ENCODE measurements at regions not wholly inside any gene's neighbourhood (a gene's known extent, or its start where the extent isn't known, plus 50 kb on each side); places are given as distances from the start of the nearest gene placed in this dataset.

DNA sequence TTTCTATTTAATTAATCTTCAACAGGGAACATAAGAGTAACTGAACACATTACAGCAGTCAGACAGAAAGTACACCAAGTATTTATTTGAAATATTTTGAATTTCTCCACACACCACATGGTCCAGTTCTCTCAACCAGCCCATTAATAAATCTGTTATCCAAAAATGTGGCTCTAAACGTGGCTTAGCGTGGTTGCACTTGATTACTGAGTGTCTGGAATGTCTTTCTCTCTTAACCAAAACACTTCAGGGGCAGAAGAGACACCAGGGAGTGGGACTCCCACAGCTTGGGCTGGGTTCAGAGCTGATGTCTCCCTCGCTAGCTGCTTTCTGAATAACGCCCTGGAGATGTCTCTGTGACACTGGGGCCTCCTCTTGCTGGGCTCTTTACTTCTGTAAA is 52.6 kb upstream of the FANCC start:
- Histone ChIP-seq H3K27ac (ENCODE audit: low read depth in 1 of 2, low read length in 2 of 2) (no peak overlapping the region), H3K4me3 (ENCODE audit: low read depth in 1 of 3, low read length in 3 of 3) (no peak overlapping the region), H3K9ac (ENCODE audit: low read depth in 1 of 2, low read length in 2 of 2) (no peak overlapping the region), H3K4me1 (ENCODE audit: control insufficient read depth in 4 of 4, insufficient read depth in 4 of 4, low read length in 3 of 4) (no peaks in the 10 kb centered on the region), H3K27me3 (ENCODE audit: control insufficient read depth in 4 of 4, insufficient read depth in 4 of 4, low read length in 3 of 4) (peaks cover 0 to 4% (median 0%) of the 10 kb centered on the region in 4 donors), H3K36me3 (ENCODE audit: control insufficient read depth in 4 of 4, insufficient read depth in 3 of 4, low read depth in 1 of 4, low read length in 3 of 4) (no peaks in the 10 kb centered on the region), H3K9me3 (ENCODE audit: control insufficient read depth in 4 of 4, low read length in 3 of 4) (no peaks in the 10 kb centered on the region)
- TF ChIP-seq SP1 (IDR thresholded peaks at IDR 0.05) (no peak), HNF4A (conservative IDR thresholded peaks at IDR 0.05) (no peak), FOXA2 (IDR thresholded peaks at IDR 0.05) (no peak), NR2F2 (IDR thresholded peaks at IDR 0.05) (no peak), RAD21 (IDR thresholded peaks at IDR 0.05) (no peak), HNF4G (IDR thresholded peaks at IDR 0.05) (no peak), YY1 (IDR thresholded peaks at IDR 0.05) (no peak), RXRA (IDR thresholded peaks at IDR 0.05) (no peak)
- TF ChIP-seq, protein P1, sequence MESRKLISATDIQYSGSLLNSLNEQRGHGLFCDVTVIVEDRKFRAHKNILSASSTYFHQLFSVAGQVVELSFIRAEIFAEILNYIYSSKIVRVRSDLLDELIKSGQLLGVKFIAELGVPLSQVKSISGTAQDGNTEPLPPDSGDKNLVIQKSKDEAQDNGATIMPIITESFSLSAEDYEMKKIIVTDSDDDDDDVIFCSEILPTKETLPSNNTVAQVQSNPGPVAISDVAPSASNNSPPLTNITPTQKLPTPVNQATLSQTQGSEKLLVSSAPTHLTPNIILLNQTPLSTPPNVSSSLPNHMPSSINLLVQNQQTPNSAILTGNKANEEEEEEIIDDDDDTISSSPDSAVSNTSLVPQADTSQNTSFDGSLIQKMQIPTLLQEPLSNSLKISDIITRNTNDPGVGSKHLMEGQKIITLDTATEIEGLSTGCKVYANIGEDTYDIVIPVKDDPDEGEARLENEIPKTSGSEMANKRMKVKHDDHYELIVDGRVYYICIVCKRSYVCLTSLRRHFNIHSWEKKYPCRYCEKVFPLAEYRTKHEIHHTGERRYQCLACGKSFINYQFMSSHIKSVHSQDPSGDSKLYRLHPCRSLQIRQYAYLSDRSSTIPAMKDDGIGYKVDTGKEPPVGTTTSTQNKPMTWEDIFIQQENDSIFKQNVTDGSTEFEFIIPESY (IDR thresholded peaks at IDR 0.05): no peak
- 82% methylated on average over 4 of the region's 4 CpGs for WGBS
- no peak for DNase-seq (ENCODE audit: low spot score)

DNA sequence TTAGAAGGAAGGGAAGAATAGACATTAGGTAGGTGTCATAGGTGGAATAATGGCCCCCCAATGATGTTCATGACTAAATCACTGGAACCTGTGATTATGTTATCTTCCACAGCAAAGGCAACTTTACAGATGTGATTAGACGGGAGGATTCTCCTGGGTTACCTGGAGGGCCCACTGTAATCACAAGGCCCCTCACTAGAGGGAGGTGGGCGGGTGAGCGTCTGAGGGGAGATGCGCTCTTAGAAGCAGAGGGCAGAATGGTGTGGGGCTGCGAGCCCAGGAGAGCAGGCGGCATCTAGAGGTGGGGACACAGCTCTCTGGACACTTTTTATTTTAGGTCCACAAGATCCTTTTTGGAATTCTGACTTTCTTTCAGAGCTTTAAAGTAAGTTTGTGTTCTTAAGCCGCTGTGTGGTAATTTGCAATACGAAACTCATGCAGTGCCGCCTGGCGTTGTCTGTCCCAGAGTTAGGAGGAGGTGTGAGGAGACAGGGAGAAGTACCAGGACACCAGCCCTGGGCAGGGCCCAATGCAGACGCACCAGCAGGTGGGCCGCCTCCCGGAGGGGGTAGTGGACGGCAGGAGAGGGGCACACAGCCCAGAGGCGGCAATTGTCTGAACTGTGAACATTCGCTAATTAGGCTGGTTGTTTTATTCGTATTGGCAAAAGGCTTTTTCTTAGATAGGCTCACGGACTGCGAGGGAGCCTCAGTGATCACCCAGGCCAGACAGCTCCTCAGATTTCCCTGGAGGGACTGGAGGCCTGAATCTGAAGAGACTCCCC is 51.1 kb upstream of the FANCC start:
- no peak overlapping the region for H3K4me3 ChIP-seq (ENCODE audit: low read depth in 1 of 3, low read length in 3 of 3)
- TF ChIP-seq, protein P2, sequence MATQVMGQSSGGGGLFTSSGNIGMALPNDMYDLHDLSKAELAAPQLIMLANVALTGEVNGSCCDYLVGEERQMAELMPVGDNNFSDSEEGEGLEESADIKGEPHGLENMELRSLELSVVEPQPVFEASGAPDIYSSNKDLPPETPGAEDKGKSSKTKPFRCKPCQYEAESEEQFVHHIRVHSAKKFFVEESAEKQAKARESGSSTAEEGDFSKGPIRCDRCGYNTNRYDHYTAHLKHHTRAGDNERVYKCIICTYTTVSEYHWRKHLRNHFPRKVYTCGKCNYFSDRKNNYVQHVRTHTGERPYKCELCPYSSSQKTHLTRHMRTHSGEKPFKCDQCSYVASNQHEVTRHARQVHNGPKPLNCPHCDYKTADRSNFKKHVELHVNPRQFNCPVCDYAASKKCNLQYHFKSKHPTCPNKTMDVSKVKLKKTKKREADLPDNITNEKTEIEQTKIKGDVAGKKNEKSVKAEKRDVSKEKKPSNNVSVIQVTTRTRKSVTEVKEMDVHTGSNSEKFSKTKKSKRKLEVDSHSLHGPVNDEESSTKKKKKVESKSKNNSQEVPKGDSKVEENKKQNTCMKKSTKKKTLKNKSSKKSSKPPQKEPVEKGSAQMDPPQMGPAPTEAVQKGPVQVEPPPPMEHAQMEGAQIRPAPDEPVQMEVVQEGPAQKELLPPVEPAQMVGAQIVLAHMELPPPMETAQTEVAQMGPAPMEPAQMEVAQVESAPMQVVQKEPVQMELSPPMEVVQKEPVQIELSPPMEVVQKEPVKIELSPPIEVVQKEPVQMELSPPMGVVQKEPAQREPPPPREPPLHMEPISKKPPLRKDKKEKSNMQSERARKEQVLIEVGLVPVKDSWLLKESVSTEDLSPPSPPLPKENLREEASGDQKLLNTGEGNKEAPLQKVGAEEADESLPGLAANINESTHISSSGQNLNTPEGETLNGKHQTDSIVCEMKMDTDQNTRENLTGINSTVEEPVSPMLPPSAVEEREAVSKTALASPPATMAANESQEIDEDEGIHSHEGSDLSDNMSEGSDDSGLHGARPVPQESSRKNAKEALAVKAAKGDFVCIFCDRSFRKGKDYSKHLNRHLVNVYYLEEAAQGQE (IDR thresholded peaks at IDR 0.05): no peak
- TF ChIP-seq RXRA (IDR thresholded peaks at IDR 0.05) (no peak), MAX (IDR thresholded peaks at IDR 0.05) (no peak), HNF4G (IDR thresholded peaks at IDR 0.05) (no peak), RAD21 (IDR thresholded peaks at IDR 0.05) (no peak), JUND (IDR thresholded peaks at IDR 0.05) (no peak), FOXA1 (IDR thresholded peaks at IDR 0.05) (no peak), GABPA (IDR thresholded peaks at IDR 0.05 in 1 of 2, conservative IDR thresholded peaks at IDR 0.05 in 1 of 2) (no peak), TAF1 (conservative IDR thresholded peaks at IDR 0.05) (no peak)
- TF ChIP-seq, protein P1 (IDR thresholded peaks at IDR 0.05): no peak
- TF ChIP-seq, protein P3, sequence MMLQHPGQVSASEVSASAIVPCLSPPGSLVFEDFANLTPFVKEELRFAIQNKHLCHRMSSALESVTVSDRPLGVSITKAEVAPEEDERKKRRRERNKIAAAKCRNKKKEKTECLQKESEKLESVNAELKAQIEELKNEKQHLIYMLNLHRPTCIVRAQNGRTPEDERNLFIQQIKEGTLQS (IDR thresholded peaks at IDR 0.05): no peak
- TF ChIP-seq, protein P4, sequence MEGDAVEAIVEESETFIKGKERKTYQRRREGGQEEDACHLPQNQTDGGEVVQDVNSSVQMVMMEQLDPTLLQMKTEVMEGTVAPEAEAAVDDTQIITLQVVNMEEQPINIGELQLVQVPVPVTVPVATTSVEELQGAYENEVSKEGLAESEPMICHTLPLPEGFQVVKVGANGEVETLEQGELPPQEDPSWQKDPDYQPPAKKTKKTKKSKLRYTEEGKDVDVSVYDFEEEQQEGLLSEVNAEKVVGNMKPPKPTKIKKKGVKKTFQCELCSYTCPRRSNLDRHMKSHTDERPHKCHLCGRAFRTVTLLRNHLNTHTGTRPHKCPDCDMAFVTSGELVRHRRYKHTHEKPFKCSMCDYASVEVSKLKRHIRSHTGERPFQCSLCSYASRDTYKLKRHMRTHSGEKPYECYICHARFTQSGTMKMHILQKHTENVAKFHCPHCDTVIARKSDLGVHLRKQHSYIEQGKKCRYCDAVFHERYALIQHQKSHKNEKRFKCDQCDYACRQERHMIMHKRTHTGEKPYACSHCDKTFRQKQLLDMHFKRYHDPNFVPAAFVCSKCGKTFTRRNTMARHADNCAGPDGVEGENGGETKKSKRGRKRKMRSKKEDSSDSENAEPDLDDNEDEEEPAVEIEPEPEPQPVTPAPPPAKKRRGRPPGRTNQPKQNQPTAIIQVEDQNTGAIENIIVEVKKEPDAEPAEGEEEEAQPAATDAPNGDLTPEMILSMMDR (IDR thresholded peaks at IDR 0.05; ENCODE audit: low read depth, low read length, missing input control): no peak
- no peaks in the 10 kb centered on the region for H3K36me3 ChIP-seq (ENCODE audit: control insufficient read depth in 4 of 4, insufficient read depth in 3 of 4, low read depth in 1 of 4, low read length in 3 of 4)
- H3K9ac ChIP-seq (ENCODE audit: low read depth in 1 of 2, low read length in 2 of 2): no peak overlapping the region
- DNase-seq (ENCODE audit: low spot score): no peak
- H3K27ac ChIP-seq (ENCODE audit: low read depth in 1 of 2, low read length in 2 of 2): no peak overlapping the region
- H3K27me3 ChIP-seq (ENCODE audit: control insufficient read depth in 4 of 4, insufficient read depth in 4 of 4, low read length in 3 of 4): peaks cover 0 to 4% (median 0%) of the 10 kb centered on the region in 4 donors
- H3K9me3 ChIP-seq (ENCODE audit: control insufficient read depth in 4 of 4, low read length in 3 of 4): no peaks in the 10 kb centered on the region
- H3K4me1 ChIP-seq (ENCODE audit: control insufficient read depth in 4 of 4, insufficient read depth in 4 of 4, low read length in 3 of 4): no peaks in the 10 kb centered on the region
- WGBS: 95% methylated on average over 19 of the region's 19 CpGs
